HepG2 (cell line): ENCODE measurements at regions not wholly inside any gene's neighbourhood (a gene's known extent, or its start where the extent isn't known, plus 50 kb on each side); places are given as distances from the start of the nearest gene placed in this dataset.

Source experiments
- ATAC-seq: fragments of 200-7000 bp; cut with Tn5 transposase; 3 replicates; pipeline ENCODE4 v1.9.1; 2020; ENCODE audit warnings: mild to moderate bottlenecking, moderate library complexity
- BruUV-seq: library from RNA; stranded (reverse); fragments of 400-500 nt; replicated peaks from 2 replicates; lab custom pipeline; 2021; lab: Mats Ljungman, UMichigan
- CTCF ChIA-PET: fragments of 300-600 bp; formaldehyde crosslinking; extraction: SDS; loops from one replicate; lab custom pipeline; 2021; ENCODE audit warnings: low total read pairs, inconsistent platforms, low intra/inter-chr PET ratio; lab: Yijun Ruan, JAX
- POLR2A ChIA-PET: fragments of 350-600 bp; sonication (Branson Sonifier 250); formaldehyde crosslinking; loops from one replicate; lab custom pipeline; 2020; ENCODE audit warnings: antibody characterized with exemption, inconsistent platforms; lab: Yijun Ruan, JAX
- DNase-seq: peaks from one replicate; pipeline ENCODE4 v3.0.0-alpha.2; 2015; ENCODE audit warnings: low spot score
- FAIRE-seq: peaks from 3 replicates; lab custom pipeline; 2011; peaks lifted over from hg19 to GRCh38; lab: Jason Lieb, UNC
- H2AFZ ChIP-seq: one replicate; pipeline ENCODE4 v1.6.1; 2011; ENCODE audit warnings: low read length, inconsistent platforms
- H3K27ac ChIP-seq: fragments of 300-600 bp; 3 replicates; pipeline ENCODE4 v1.8.0; 2011; ENCODE audit warnings: mixed run types, mild to moderate bottlenecking, mixed read lengths, low read length, inconsistent platforms; ENCODE audit not compliant: insufficient read depth; ENCODE audit errors: extremely low read length
- H3K27me3 ChIP-seq, 2 experiments: fragments of 200-600 bp in 1 of 2; 2 replicates in 1 of 2; 3 replicates in 1 of 2; pipeline versions ENCODE4 v1.6.0 to v1.8.0; 2011; ENCODE audit warnings: low read length in 2 of 2, mild to moderate bottlenecking in 2 of 2, moderate library complexity in 2 of 2, inconsistent platforms in 1 of 2; ENCODE audit not compliant: insufficient read depth in 2 of 2, control insufficient read depth in 1 of 2
- H3K36me3 ChIP-seq, 2 experiments: fragments of 200-600 bp in 1 of 2; replicated peaks in 1 of 2; 2 replicates in 1 of 2; 3 replicates in 1 of 2; pipeline versions ENCODE4 v1.5.1 to v1.8.0; 2011; ENCODE audit warnings: low read length in 2 of 2, inconsistent platforms in 1 of 2; ENCODE audit not compliant: insufficient read depth in 2 of 2, control insufficient read depth in 1 of 2
- H3K4me1 ChIP-seq: 2 replicates; pipeline ENCODE4 v1.5.1; 2012; ENCODE audit warnings: low read length, inconsistent platforms; ENCODE audit not compliant: insufficient read depth
- H3K4me2 ChIP-seq: 2 replicates; pipeline ENCODE4 v1.6.0; 2011; ENCODE audit warnings: low read depth, low read length, inconsistent platforms
- H3K4me3 ChIP-seq, 3 experiments: fragments of 200-600 bp in 1 of 3; sonication (generic), shearing (Covaris generic) in 1 of 3; replicated peaks in 1 of 3; 2 replicates each; pipeline ENCODE4 v1.5.1; 2011 to 2016; ENCODE audit warnings: low read length in 3 of 3, inconsistent platforms in 2 of 3, low read depth in 2 of 3, mild to moderate bottlenecking in 2 of 3, control low read depth in 1 of 3, mixed read lengths in 1 of 3; ENCODE audit not compliant: insufficient read depth in 1 of 3
- H3K79me2 ChIP-seq: one replicate; pipeline ENCODE4 v1.6.1; 2011; ENCODE audit warnings: low read length, inconsistent platforms; ENCODE audit not compliant: insufficient read depth
- H3K9ac ChIP-seq: 2 replicates; pipeline ENCODE4 v1.6.0; 2011; ENCODE audit warnings: mild to moderate bottlenecking, low read depth, low read length, inconsistent platforms; ENCODE audit not compliant: insufficient read depth
- H3K9me3 ChIP-seq: 2 replicates; pipeline ENCODE4 v1.5.1; 2012; ENCODE audit warnings: mild to moderate bottlenecking, low read length
- H4K20me1 ChIP-seq: 2 replicates; pipeline ENCODE4 v1.6.0; 2011; ENCODE audit warnings: inconsistent platforms, mild to moderate bottlenecking, low read length, moderate library complexity; ENCODE audit not compliant: insufficient read depth
- AGO2 ChIP-seq: fragments of 200-400 bp; formaldehyde crosslinking; optimal IDR thresholded peaks from 2 replicates; pipeline ENCODE3; 2017; ENCODE audit warnings: mild to moderate bottlenecking, low read depth, low read length, moderate library complexity
- HOXA7 ChIP-seq: sonication (generic); formaldehyde crosslinking; IDR thresholded peaks from 2 replicates; pipeline ENCODE4 v1.8.1; 2022; ENCODE audit warnings: mild to moderate bottlenecking, missing genetic modification reagents, moderate library complexity
- KLF15 ChIP-seq: sonication (generic); formaldehyde crosslinking; IDR thresholded peaks from 2 replicates; pipeline ENCODE4 v1.8.1; 2023; ENCODE audit warnings: borderline replicate concordance, mild to moderate bottlenecking, inconsistent platforms, missing genetic modification reagents, mixed read lengths
- SIX1 ChIP-seq: sonication (generic); formaldehyde crosslinking; IDR thresholded peaks from 2 replicates; pipeline ENCODE4 v1.4.0; 2020; ENCODE audit warnings: missing genetic modification reagents, borderline replicate concordance
- ZNF264 ChIP-seq: sonication (generic); formaldehyde crosslinking; IDR thresholded peaks from 2 replicates; pipeline ENCODE4 v1.4.0; 2020; ENCODE audit warnings: missing genetic modification reagents
- ZNF383 ChIP-seq: sonication (generic); formaldehyde crosslinking; IDR thresholded peaks from 2 replicates; pipeline ENCODE4 v1.4.0; 2020; ENCODE audit warnings: missing genetic modification reagents, mild to moderate bottlenecking, borderline replicate concordance
- WGBS: methylation state at CpG from one replicate; pipeline ENCODE4 v1.1.6; 2017; ENCODE audit warnings: low lambda C conversion rate; 5-methylcytosine and 5-hydroxymethylcytosine counted together
- in situ Hi-C: cut with HindIII; loops from 2 replicates; pipeline ENCODE4 v1.10.0; 2017; ENCODE audit warnings: low pct_unique_long_range_greater_than_20kb; ENCODE audit not compliant: extremely low pct_ligation_motif_present
- intact Hi-C: fragments of 100-400 bp; cut with micrococcal nuclease; formaldehyde crosslinking; loops from one replicate; pipeline ENCODE4 v1.10.0; 2022; ENCODE audit not compliant: unreplicated experiment
- TF ChIP-seq, protein P1 (sequence below): sonication (generic); formaldehyde crosslinking; IDR thresholded peaks from 2 replicates; pipeline ENCODE4 v1.4.0; 2020; ENCODE audit warnings: missing genetic modification reagents
- TF ChIP-seq, protein P2 (sequence below): sonication (generic); formaldehyde crosslinking; IDR thresholded peaks from 2 replicates; pipeline ENCODE4 v1.8.0; 2022; ENCODE audit warnings: mild to moderate bottlenecking, missing genetic modification reagents

DNA sequence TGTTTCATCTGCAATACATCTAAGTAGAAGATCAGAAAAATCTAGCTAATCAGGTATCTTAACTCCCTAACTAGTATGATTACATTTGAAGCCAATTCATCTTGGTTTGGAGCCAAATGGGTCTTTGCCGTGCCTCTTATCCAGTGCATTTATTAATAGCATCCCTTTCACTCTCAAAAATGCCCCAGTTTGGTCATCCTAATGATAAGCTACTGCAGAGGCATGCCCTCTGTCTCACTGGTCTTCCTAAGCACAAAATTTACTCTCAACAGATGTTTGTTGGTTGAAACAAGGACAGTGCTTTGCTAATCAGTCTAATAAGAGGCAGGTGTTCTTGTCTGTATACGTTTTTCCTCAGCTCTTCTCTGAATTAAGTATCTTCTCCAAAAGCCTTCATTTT is 403.2 kb downstream of the RAD51AP2 start:
- H3K27ac ChIP-seq, result no peak overlapping the region
- no peaks in the 10 kb centered on the region for H3K9me3 ChIP-seq
- ChIA-PET POLR2A (no interaction called here), CTCF (no interaction called here)
- no peak overlapping the region for H3K4me2 ChIP-seq
- H3K9ac ChIP-seq, result no peak overlapping the region
- TF ChIP-seq ZNF264 (CRISPR knock-in tag) (no peak), HOXA7 (CRISPR knock-in tag) (no peak), AGO2 (no peak), ZNF383 (no peak), KLF15 (CRISPR knock-in tag) (no peak), SIX1 (CRISPR knock-in tag) (no peak)
- TF ChIP-seq, protein P1, sequence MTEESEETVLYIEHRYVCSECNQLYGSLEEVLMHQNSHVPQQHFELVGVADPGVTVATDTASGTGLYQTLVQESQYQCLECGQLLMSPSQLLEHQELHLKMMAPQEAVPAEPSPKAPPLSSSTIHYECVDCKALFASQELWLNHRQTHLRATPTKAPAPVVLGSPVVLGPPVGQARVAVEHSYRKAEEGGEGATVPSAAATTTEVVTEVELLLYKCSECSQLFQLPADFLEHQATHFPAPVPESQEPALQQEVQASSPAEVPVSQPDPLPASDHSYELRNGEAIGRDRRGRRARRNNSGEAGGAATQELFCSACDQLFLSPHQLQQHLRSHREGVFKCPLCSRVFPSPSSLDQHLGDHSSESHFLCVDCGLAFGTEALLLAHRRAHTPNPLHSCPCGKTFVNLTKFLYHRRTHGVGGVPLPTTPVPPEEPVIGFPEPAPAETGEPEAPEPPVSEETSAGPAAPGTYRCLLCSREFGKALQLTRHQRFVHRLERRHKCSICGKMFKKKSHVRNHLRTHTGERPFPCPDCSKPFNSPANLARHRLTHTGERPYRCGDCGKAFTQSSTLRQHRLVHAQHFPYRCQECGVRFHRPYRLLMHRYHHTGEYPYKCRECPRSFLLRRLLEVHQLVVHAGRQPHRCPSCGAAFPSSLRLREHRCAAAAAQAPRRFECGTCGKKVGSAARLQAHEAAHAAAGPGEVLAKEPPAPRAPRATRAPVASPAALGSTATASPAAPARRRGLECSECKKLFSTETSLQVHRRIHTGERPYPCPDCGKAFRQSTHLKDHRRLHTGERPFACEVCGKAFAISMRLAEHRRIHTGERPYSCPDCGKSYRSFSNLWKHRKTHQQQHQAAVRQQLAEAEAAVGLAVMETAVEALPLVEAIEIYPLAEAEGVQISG (CRISPR knock-in tag), result no peak
- TF ChIP-seq, protein P2, sequence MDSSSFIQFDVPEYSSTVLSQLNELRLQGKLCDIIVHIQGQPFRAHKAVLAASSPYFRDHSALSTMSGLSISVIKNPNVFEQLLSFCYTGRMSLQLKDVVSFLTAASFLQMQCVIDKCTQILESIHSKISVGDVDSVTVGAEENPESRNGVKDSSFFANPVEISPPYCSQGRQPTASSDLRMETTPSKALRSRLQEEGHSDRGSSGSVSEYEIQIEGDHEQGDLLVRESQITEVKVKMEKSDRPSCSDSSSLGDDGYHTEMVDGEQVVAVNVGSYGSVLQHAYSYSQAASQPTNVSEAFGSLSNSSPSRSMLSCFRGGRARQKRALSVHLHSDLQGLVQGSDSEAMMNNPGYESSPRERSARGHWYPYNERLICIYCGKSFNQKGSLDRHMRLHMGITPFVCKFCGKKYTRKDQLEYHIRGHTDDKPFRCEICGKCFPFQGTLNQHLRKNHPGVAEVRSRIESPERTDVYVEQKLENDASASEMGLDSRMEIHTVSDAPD (CRISPR knock-in tag), result no peak
- no peaks in the 10 kb centered on the region for H3K4me1 ChIP-seq
- H3K4me3 ChIP-seq, result no peak overlapping the region
- DNase-seq (no peak), FAIRE-seq (no peak), ATAC-seq (no peak)
- H4K20me1 ChIP-seq, result no peaks in the 10 kb centered on the region
- H3K27me3 ChIP-seq, result no peaks in the 10 kb centered on the region
- no peak overlapping the region for H2AFZ ChIP-seq
- in situ Hi-C loops, result no loop called here
- WGBS, result 0% methylated on average over 2 of the region's 2 CpGs
- H3K36me3 ChIP-seq, result no peaks in the 10 kb centered on the region
- no peaks in the 10 kb centered on the region for H3K79me2 ChIP-seq
- intact Hi-C loops, result no loop called here
- BruUV-seq, result no TSS peak
